ENCODE measurements at regions not wholly inside any gene's neighbourhood (a gene's known extent, or its start where the extent isn't known, plus 50 kb on each side); places are given as distances from the start of the nearest gene placed in this dataset.
"Not testable (repeated sequence)": the region's sequence is repeated elsewhere in the genome, so short reads cannot be mapped to it uniquely, and the experiment has no call there.

- TF ChIP-seq CTCF (conservative IDR thresholded peaks at IDR 0.05); EZH2 (IDR thresholded peaks at IDR 0.05; ENCODE audit: low read depth): not testable (repeated sequence)
These were observed 188.0 kb downstream of the LMLN start for GRCh38 chr3:198147993-198148392.

All from PC-9 (cell line).